ENCODE measurements at regions not wholly inside any gene's neighbourhood (a gene's known extent, or its start where the extent isn't known, plus 50 kb on each side); places are given as distances from the start of the nearest gene placed in this dataset.

GRCh38 chr2:64869126-64869525 lies 120.1 kb upstream of the SLC1A4 start:
- TF ChIP-seq ZNF274 (IDR thresholded peaks at IDR 0.05; ENCODE audit: low read depth, low read length) (no peak), SUZ12 (IDR thresholded peaks at IDR 0.05; ENCODE audit: extremely low read depth, insufficient read depth, insufficient read length) (no peak)
